ENCODE measurements at regions not wholly inside any gene's neighbourhood (a gene's known extent, or its start where the extent isn't known, plus 50 kb on each side); places are given as distances from the start of the nearest gene placed in this dataset.
"Not testable (repeated sequence)": the region's sequence is repeated elsewhere in the genome, so short reads cannot be mapped to it uniquely, and the experiment has no call there.

GRCh38 chrX:26778320-26778888 is 562.4 kb downstream of the MAGEB5 start:
- H3K27me3 ChIP-seq (ENCODE audit: low read depth) = no peaks in the 10 kb centered on the region
- H3K4me1 ChIP-seq = no peaks in the 10 kb centered on the region
- DNase-seq (ENCODE audit: low spot score in 2 of 2) = no peak
- no peak overlapping the region for H3K4me3 ChIP-seq
- in situ Hi-C loops (cut with MboI; ENCODE audit: low sequenced_read_pairs) = no loop called here
- no peaks in the 10 kb centered on the region for H3K36me3 ChIP-seq (replicated peaks)
- H3K9me3 ChIP-seq = peaks cover 5% of the 10 kb centered on the region; the same call in 1 of the 2 replicates

GRCh38 chrX:26762253-26762652 is 546.3 kb downstream of the MAGEB5 start:
- Histone ChIP-seq H3K4me3 (no peak overlapping the region), H3K27me3 (ENCODE audit: low read depth) (no peaks in the 10 kb centered on the region), H3K9me3 (no peaks in the 10 kb centered on the region), H3K36me3 (replicated peaks) (no peaks in the 10 kb centered on the region), H3K4me1 (no peaks in the 10 kb centered on the region)
- in situ Hi-C loops (cut with MboI; ENCODE audit: low sequenced_read_pairs) = no loop called here
- no peak for DNase-seq (ENCODE audit: low spot score in 2 of 2)

GRCh38 chrX:26755760-26756159 is 539.8 kb downstream of the MAGEB5 start:
- H3K9me3 ChIP-seq; in situ Hi-C loops (cut with MboI; ENCODE audit: low sequenced_read_pairs); H3K4me1 ChIP-seq; H3K36me3 ChIP-seq (replicated peaks); DNase-seq (ENCODE audit: low spot score in 2 of 2); H3K27me3 ChIP-seq (ENCODE audit: low read depth); H3K4me3 ChIP-seq: not testable (repeated sequence)

GRCh38 chrX:26747877-26748276 is 531.9 kb downstream of the MAGEB5 start:
- Histone ChIP-seq H3K36me3 (replicated peaks) (no peaks in the 10 kb centered on the region), H3K27me3 (ENCODE audit: low read depth) (no peaks in the 10 kb centered on the region), H3K4me1 (no peaks in the 10 kb centered on the region), H3K4me3 (no peak overlapping the region), H3K9me3 (no peaks in the 10 kb centered on the region)
- in situ Hi-C loops (cut with MboI; ENCODE audit: low sequenced_read_pairs) = no loop called here
- DNase-seq (ENCODE audit: low spot score in 2 of 2) = no peak

- no peak overlapping the region for H3K4me3 ChIP-seq
- no peaks in the 10 kb centered on the region for H3K9me3 ChIP-seq
- no peak for DNase-seq (ENCODE audit: low spot score in 2 of 2)
- no peaks in the 10 kb centered on the region for H3K4me1 ChIP-seq
- no peaks in the 10 kb centered on the region for H3K27me3 ChIP-seq (ENCODE audit: low read depth)
- no peaks in the 10 kb centered on the region for H3K36me3 ChIP-seq (replicated peaks)
- in situ Hi-C loops (cut with MboI; ENCODE audit: low sequenced_read_pairs) = no loop called here
These were observed 506.9 kb downstream of the MAGEB5 start for GRCh38 chrX:26722666-26723428.

GRCh38 chrX:26672571-26672970 is 456.6 kb downstream of the MAGEB5 start:
- Histone ChIP-seq H3K27me3 (ENCODE audit: low read depth) (no peaks in the 10 kb centered on the region), H3K9me3 (no peaks in the 10 kb centered on the region)
- in situ Hi-C loops (cut with MboI; ENCODE audit: low sequenced_read_pairs) = no loop called here

GRCh38 chrX:26670521-26670920 is 454.6 kb downstream of the MAGEB5 start:
- in situ Hi-C loops (cut with MboI; ENCODE audit: low sequenced_read_pairs) = no loop called here
- Histone ChIP-seq H3K27me3 (ENCODE audit: low read depth) (no peaks in the 10 kb centered on the region), H3K36me3 (replicated peaks) (no peaks in the 10 kb centered on the region), H3K9me3 (no peaks in the 10 kb centered on the region), H3K4me3 (no peak overlapping the region), H3K4me1 (no peaks in the 10 kb centered on the region)
- no peak for DNase-seq (ENCODE audit: low spot score in 2 of 2)

More at GRCh38 chrX:26672571-26672970, 456.6 kb downstream of the MAGEB5 start:
- Histone ChIP-seq H3K4me1 (no peaks in the 10 kb centered on the region), H3K36me3 (replicated peaks) (no peaks in the 10 kb centered on the region), H3K4me3 (no peak overlapping the region)
- DNase-seq (ENCODE audit: low spot score in 2 of 2) = no peak

GRCh38 chrX:26664919-26665318 is 448.9 kb downstream of the MAGEB5 start:
- H3K36me3 ChIP-seq (replicated peaks) = no peaks in the 10 kb centered on the region
- DNase-seq (ENCODE audit: low spot score in 2 of 2) = no peak
- in situ Hi-C loops (cut with MboI; ENCODE audit: low sequenced_read_pairs) = no loop called here
- H3K4me3 ChIP-seq = no peak overlapping the region
- H3K9me3 ChIP-seq = no peaks in the 10 kb centered on the region
- H3K4me1 ChIP-seq = no peaks in the 10 kb centered on the region
- no peaks in the 10 kb centered on the region for H3K27me3 ChIP-seq (ENCODE audit: low read depth)

- Histone ChIP-seq H3K36me3 (replicated peaks) (no peaks in the 10 kb centered on the region), H3K9me3 (no peaks in the 10 kb centered on the region), H3K4me1 (no peaks in the 10 kb centered on the region; the same call in 1 of the 2 replicates), H3K4me3 (no peak overlapping the region), H3K27me3 (ENCODE audit: low read depth) (no peaks in the 10 kb centered on the region)
- no peak for DNase-seq (ENCODE audit: low spot score in 2 of 2)
- in situ Hi-C loops (cut with MboI; ENCODE audit: low sequenced_read_pairs) = no loop called here
These were observed 437.1 kb downstream of the MAGEB5 start for GRCh38 chrX:26653050-26653449.

GRCh38 chrX:26651755-26652154 is 435.8 kb downstream of the MAGEB5 start:
- Histone ChIP-seq H3K27me3 (ENCODE audit: low read depth) (no peaks in the 10 kb centered on the region), H3K36me3 (replicated peaks) (no peaks in the 10 kb centered on the region), H3K9me3 (no peaks in the 10 kb centered on the region), H3K4me3 (no peak overlapping the region), H3K4me1 (no peaks in the 10 kb centered on the region)
- in situ Hi-C loops (cut with MboI; ENCODE audit: low sequenced_read_pairs) = no loop called here
- DNase-seq (ENCODE audit: low spot score in 2 of 2) = peak in 1 of 2 experiments; percentile 29

GRCh38 chrX:26649534-26649933 is 433.6 kb downstream of the MAGEB5 start:
- H3K9me3 ChIP-seq = no peaks in the 10 kb centered on the region
- peak; percentile 31 to 56 for DNase-seq (ENCODE audit: low spot score in 2 of 2)

GRCh38 chrX:26631385-26631784 is 415.4 kb downstream of the MAGEB5 start:
- no peak for DNase-seq (ENCODE audit: low spot score in 2 of 2)
- Histone ChIP-seq H3K36me3 (replicated peaks) (no peaks in the 10 kb centered on the region), H3K4me3 (no peak overlapping the region), H3K4me1 (no peaks in the 10 kb centered on the region), H3K9me3 (no peaks in the 10 kb centered on the region), H3K27me3 (ENCODE audit: low read depth) (no peaks in the 10 kb centered on the region)
- in situ Hi-C loops (cut with MboI; ENCODE audit: low sequenced_read_pairs) = no loop called here

More at GRCh38 chrX:26649534-26649933, 433.6 kb downstream of the MAGEB5 start:
- Histone ChIP-seq H3K4me1 (no peaks in the 10 kb centered on the region), H3K27me3 (ENCODE audit: low read depth) (no peaks in the 10 kb centered on the region), H3K36me3 (replicated peaks) (no peaks in the 10 kb centered on the region), H3K4me3 (no peak overlapping the region)
- in situ Hi-C loops (cut with MboI; ENCODE audit: low sequenced_read_pairs) = no loop called here

GRCh38 chrX:26613956-26614355 is 398.0 kb downstream of the MAGEB5 start:
- no peak for DNase-seq (ENCODE audit: low spot score in 2 of 2)
- in situ Hi-C loops (cut with MboI; ENCODE audit: low sequenced_read_pairs) = no loop called here

GRCh38 chrX:26606971-26607370 is 391.0 kb downstream of the MAGEB5 start:
- no peak for DNase-seq (ENCODE audit: low spot score in 2 of 2)
- in situ Hi-C loops (cut with MboI; ENCODE audit: low sequenced_read_pairs) = no loop called here

More at GRCh38 chrX:26613956-26614355, 398.0 kb downstream of the MAGEB5 start:
- no peaks in the 10 kb centered on the region for H3K27me3 ChIP-seq (ENCODE audit: low read depth)
- H3K4me1 ChIP-seq = no peaks in the 10 kb centered on the region
- no peaks in the 10 kb centered on the region for H3K36me3 ChIP-seq (replicated peaks)
- no peak overlapping the region for H3K4me3 ChIP-seq
- H3K9me3 ChIP-seq = no peaks in the 10 kb centered on the region

More at GRCh38 chrX:26606971-26607370, 391.0 kb downstream of the MAGEB5 start:
- Histone ChIP-seq H3K9me3 (no peaks in the 10 kb centered on the region), H3K4me1 (no peaks in the 10 kb centered on the region), H3K4me3 (no peak overlapping the region), H3K27me3 (ENCODE audit: low read depth) (no peaks in the 10 kb centered on the region), H3K36me3 (replicated peaks) (no peaks in the 10 kb centered on the region)

All from HAP-1 (cell line).